H1 (cell line): ENCODE measurements at regions not wholly inside any gene's neighbourhood (a gene's known extent, or its start where the extent isn't known, plus 50 kb on each side); places are given as distances from the start of the nearest gene placed in this dataset.

Source experiments
- CTCF ChIA-PET: fragments of 300-600 bp; sonication (Branson Sonifier 250); formaldehyde crosslinking; loops from one replicate; lab custom pipeline; 2021; ENCODE audit not compliant: partially characterized antibody; lab: Charles Lee
- POLR2A ChIA-PET: fragments of 300-600 bp; sonication (Branson Sonifier 250); formaldehyde crosslinking; loops from one replicate; lab custom pipeline; 2021; ENCODE audit warnings: inconsistent platforms; ENCODE audit not compliant: partially characterized antibody; lab: Charles Lee
- DNase-seq, 2 experiments: peaks; one replicate each; pipeline versions ENCODE4 v3.0.0 to v3.0.0-alpha.2; 2010 to 2022; ENCODE audit warnings: low spot score in 2 of 2, low read depth in 1 of 2, mixed read lengths in 1 of 2
- FAIRE-seq: peaks from 2 replicates; lab custom pipeline; 2011; peaks lifted over from hg19 to GRCh38; lab: Jason Lieb, UNC
- H2AFZ ChIP-seq: 2 replicates; pipeline ENCODE4 v1.8.1; 2012; ENCODE audit warnings: low read length, inconsistent platforms
- H2AK5ac ChIP-seq: 2 replicates; pipeline ENCODE4 v1.6.1; 2013; ENCODE audit warnings: low read depth, low read length
- H2BK120ac ChIP-seq: replicated peaks from 2 replicates; pipeline ENCODE3; 2013; ENCODE audit warnings: low read depth, low read length, inconsistent platforms
- H2BK12ac ChIP-seq: 2 replicates; pipeline ENCODE4 v1.6.1; 2013; ENCODE audit warnings: low read depth, low read length
- H2BK15ac ChIP-seq: 2 replicates; pipeline ENCODE4 v1.6.1; 2013; ENCODE audit warnings: low read length
- H2BK20ac ChIP-seq: 2 replicates; pipeline ENCODE4 v1.6.1; 2013; ENCODE audit warnings: low read length
- H2BK5ac ChIP-seq: 2 replicates; pipeline ENCODE4 v1.6.1; 2013; ENCODE audit warnings: low read depth, low read length
- H3K14ac ChIP-seq: 2 replicates; pipeline ENCODE4 v1.6.1; 2013; ENCODE audit warnings: inconsistent platforms; ENCODE audit not compliant: insufficient read length
- H3K18ac ChIP-seq: 2 replicates; pipeline ENCODE4 v1.6.1; 2013; ENCODE audit warnings: low read length; ENCODE audit errors: extremely low read depth
- H3K23ac ChIP-seq: 2 replicates; pipeline ENCODE4 v1.6.1; 2013; ENCODE audit warnings: inconsistent platforms; ENCODE audit not compliant: insufficient read length
- H3K23me2 ChIP-seq: 2 replicates; pipeline ENCODE4 v1.6.1; 2013; ENCODE audit warnings: low read depth, low read length
- H3K27ac ChIP-seq: 2 replicates; pipeline ENCODE4 v1.6.1; 2011; ENCODE audit warnings: low read depth, low read length, inconsistent platforms
- H3K27me3 ChIP-seq, 4 experiments: replicated peaks in 1 of 4; 1 replicate in 1 of 4; 2 replicates in 3 of 4; pipeline versions ENCODE4 v1.6.1 to v1.8.1; 2011 to 2013; ENCODE audit warnings: low read length in 3 of 4, mild to moderate bottlenecking in 3 of 4, inconsistent platforms in 2 of 4, mixed read lengths in 2 of 4, moderate library complexity in 1 of 4; ENCODE audit not compliant: control insufficient read depth in 3 of 4, insufficient read depth in 3 of 4; ENCODE audit errors: extremely low read depth in 1 of 4
- H3K36me3 ChIP-seq, 4 experiments: 2 replicates each; pipeline versions ENCODE4 v1.6.1 to v1.8.1; 2011 to 2013; ENCODE audit warnings: mild to moderate bottlenecking in 4 of 4, low read length in 3 of 4, moderate library complexity in 2 of 4, control low read depth in 1 of 4, inconsistent platforms in 1 of 4; ENCODE audit not compliant: insufficient read depth in 4 of 4, control insufficient read depth in 2 of 4
- H3K4ac ChIP-seq: replicated peaks from 2 replicates; pipeline ENCODE3; 2013; ENCODE audit warnings: low read length, low read depth, mixed read lengths, inconsistent platforms; ENCODE audit not compliant: insufficient read length
- H3K4me1 ChIP-seq, 4 experiments: replicated peaks in 1 of 4; 1 replicate in 1 of 4; 2 replicates in 3 of 4; pipeline versions ENCODE4 v1.6.1 to v1.8.1; 2011 to 2013; ENCODE audit warnings: low read length in 3 of 4, inconsistent platforms in 2 of 4, mixed read lengths in 1 of 4; ENCODE audit not compliant: insufficient read depth in 4 of 4, control insufficient read depth in 3 of 4
- H3K4me2 ChIP-seq, 2 experiments: 2 replicates each; pipeline versions ENCODE4 v1.6.1 to v1.8.1; 2011 to 2013; ENCODE audit warnings: low read depth in 2 of 2, low read length in 2 of 2, control low read depth in 1 of 2, inconsistent platforms in 1 of 2, mild to moderate bottlenecking in 1 of 2; ENCODE audit not compliant: insufficient read depth in 1 of 2
- H3K4me3 ChIP-seq, 4 experiments: fragments of 200-600, 300-600 bp in 1 of 4; sonication (generic), shearing (Covaris generic), sonication (Bioruptor Twin) in 1 of 4; 2 replicates each; pipeline versions ENCODE4 v1.5.1 to v1.8.1; 2011 to 2016; ENCODE audit warnings: low read length in 4 of 4, low read depth in 3 of 4, control low read depth in 2 of 4, inconsistent platforms in 2 of 4, mild to moderate bottlenecking in 2 of 4, mixed read lengths in 1 of 4, moderate library complexity in 1 of 4; ENCODE audit not compliant: insufficient read depth in 2 of 4; ENCODE audit errors: extremely low read depth in 1 of 4
- H3K56ac ChIP-seq: replicated peaks from 2 replicates; pipeline ENCODE3; 2013; ENCODE audit warnings: low read depth, mild to moderate bottlenecking, mixed read lengths, low read length, inconsistent platforms; ENCODE audit not compliant: insufficient read length
- H3K79me1 ChIP-seq: 2 replicates; pipeline ENCODE4 v1.6.1; 2013; ENCODE audit warnings: low read depth, low read length, control low read depth
- H3K79me2 ChIP-seq, 2 experiments: 2 replicates each; pipeline versions ENCODE4 v1.6.1 to v1.8.1; 2012 to 2013; ENCODE audit warnings: low read length in 2 of 2, mild to moderate bottlenecking in 2 of 2, inconsistent platforms in 1 of 2; ENCODE audit not compliant: insufficient read depth in 2 of 2, control insufficient read depth in 1 of 2
- H3K9ac ChIP-seq, 4 experiments: replicated peaks in 1 of 4; 1 replicate in 1 of 4; 2 replicates in 3 of 4; pipeline versions ENCODE4 v1.6.1 to v1.8.1; 2011 to 2013; ENCODE audit warnings: low read depth in 3 of 4, low read length in 3 of 4, control low read depth in 2 of 4, mild to moderate bottlenecking in 2 of 4, moderate library complexity in 2 of 4, inconsistent platforms in 1 of 4; ENCODE audit errors: extremely low read depth in 1 of 4
- H3K9me3 ChIP-seq, 2 experiments: 2 replicates each; pipeline versions ENCODE4 v1.6.1 to v1.8.1; 2012 to 2013; ENCODE audit warnings: mild to moderate bottlenecking in 2 of 2, moderate library complexity in 2 of 2, control low read depth in 1 of 2, inconsistent platforms in 1 of 2, low read depth in 1 of 2, low read length in 1 of 2, mixed read lengths in 1 of 2; ENCODE audit not compliant: insufficient read depth in 2 of 2
- H4K20me1 ChIP-seq, 2 experiments: replicated peaks in 1 of 2; 2 replicates each; pipeline versions ENCODE3 to v1.8.1; 2011 to 2013; ENCODE audit warnings: inconsistent platforms in 2 of 2, low read length in 2 of 2, mild to moderate bottlenecking in 1 of 2; ENCODE audit not compliant: insufficient read depth in 2 of 2, control insufficient read depth in 1 of 2
- H4K5ac ChIP-seq: 2 replicates; pipeline ENCODE4 v1.6.1; 2013; ENCODE audit warnings: low read length, low read depth, mixed read lengths, inconsistent platforms; ENCODE audit not compliant: insufficient read length
- H4K8ac ChIP-seq: 2 replicates; pipeline ENCODE4 v1.8.0; 2013; ENCODE audit warnings: mild to moderate bottlenecking, moderate library complexity, low read length, inconsistent platforms; ENCODE audit not compliant: insufficient read depth; ENCODE audit errors: extremely low read depth
- H4K91ac ChIP-seq: replicated peaks from 2 replicates; pipeline ENCODE3; 2013; ENCODE audit warnings: low read length, mixed read lengths, inconsistent platforms; ENCODE audit not compliant: insufficient read length
- CTBP2 ChIP-seq: IDR thresholded peaks from 2 replicates; pipeline ENCODE4 v1.7.0; 2011; ENCODE audit warnings: borderline replicate concordance, mild to moderate bottlenecking, moderate library complexity, mixed read lengths, low read length; ENCODE audit not compliant: insufficient read depth, insufficient read length
- HDAC2 ChIP-seq, 2 experiments: fragments of 300-600 bp in 1 of 2; sonication (generic) in 1 of 2; IDR thresholded peaks; 2 replicates each; pipeline ENCODE4 v1.6.1; 2011 to 2012; ENCODE audit warnings: low read depth in 2 of 2, low read length in 2 of 2, mild to moderate bottlenecking in 2 of 2, moderate library complexity in 2 of 2, borderline replicate concordance in 1 of 2, inconsistent platforms in 1 of 2
- POLR2AphosphoS5 ChIP-seq: IDR thresholded peaks from 2 replicates; pipeline ENCODE4 v1.6.1; 2011; ENCODE audit warnings: low read depth, low read length
- TCF12 ChIP-seq: IDR thresholded peaks from 2 replicates; pipeline ENCODE4 v1.6.1; 2011; ENCODE audit warnings: low read depth, mild to moderate bottlenecking, low read length
- WGBS, 2 experiments: shearing (Covaris generic) in 1 of 2; methylation state at CpG; one replicate each; pipeline versions ENCODE4 v1.1.6 to v1.1.7; 2013 to 2015; ENCODE audit warnings: low lambda C conversion rate in 2 of 2, mixed read lengths in 2 of 2, inconsistent platforms in 1 of 2, low coverage in 1 of 2, missing lambda C conversion rate in 1 of 2; ENCODE audit not compliant: insufficient replicate concordance in 2 of 2, insufficient coverage in 1 of 2, insufficient read length in 1 of 2; ENCODE audit errors: extremely low coverage in 1 of 2, missing lambda C conversion rate in 1 of 2; 5-methylcytosine and 5-hydroxymethylcytosine counted together

DNA sequence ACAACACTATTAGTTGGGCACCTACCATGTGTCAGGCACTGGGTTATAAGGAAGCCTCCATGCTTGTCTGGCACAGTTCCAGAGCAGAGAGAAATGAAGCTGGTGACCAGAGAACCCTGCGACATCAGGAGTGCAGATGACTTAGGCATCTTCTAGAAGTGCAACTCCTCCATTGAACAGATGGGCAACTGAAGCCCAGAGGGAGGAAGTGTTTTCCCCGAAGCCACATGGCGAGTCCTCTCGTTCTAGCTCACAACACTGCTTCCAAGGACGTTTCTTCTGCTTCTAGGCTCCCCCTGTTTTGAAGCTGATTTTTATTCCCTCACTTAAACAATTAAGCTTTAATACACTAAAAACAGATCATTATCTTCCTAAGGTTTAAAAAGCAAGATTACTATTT lies 109.8 kb upstream of the SYT13 start:
- POLR2A ChIA-PET = interaction anchor here (0.9 kb wide), 1 partner anchor 15 kb away, joined by 4 read pairs; no protein-coding TSS in a partner anchor
- no peaks in the 10 kb centered on the region for H3K79me1 ChIP-seq
- H3K9ac ChIP-seq = no peak overlapping the region
- no peak overlapping the region for H3K14ac ChIP-seq
- H3K79me2 ChIP-seq = no peaks in the 10 kb centered on the region
- H3K27me3 ChIP-seq = no peaks in the 10 kb centered on the region
- H2BK20ac ChIP-seq = no peak overlapping the region
- H3K36me3 ChIP-seq = no peaks in the 10 kb centered on the region
- H3K4me1 ChIP-seq = peaks cover 0 to 3% (median 0%) of the 10 kb centered on the region in 4 experiments; a peak in 1 of 7 replicates
- H2BK12ac ChIP-seq = no peak overlapping the region
- no peak overlapping the region for H2AFZ ChIP-seq
- H4K8ac ChIP-seq = no peak overlapping the region
- no peak overlapping the region for H3K4me2 ChIP-seq
- H3K4ac ChIP-seq = no peak overlapping the region
- no peak overlapping the region for H3K4me3 ChIP-seq
- CTCF ChIA-PET = interaction anchor here (1.0 to 2.1 kb wide), 5 partner anchors 8 to 376 kb away, joined by 3 to 10 read pairs (median 4); no protein-coding TSS in a partner anchor
- H2AK5ac ChIP-seq = no peak overlapping the region
- WGBS, 2 experiments = 90% methylated on average over 5 of the region's 5 CpGs; no CpG with 5 or more reads in 1 of the 2 experiments
- H2BK5ac ChIP-seq = no peak overlapping the region
- no peak overlapping the region for H3K18ac ChIP-seq
- no peak overlapping the region for H4K91ac ChIP-seq
- H3K56ac ChIP-seq = no peak overlapping the region
- peaks cover 2% of the 10 kb centered on the region; the same call in 1 of the 2 replicates for H3K23me2 ChIP-seq
- DNase-seq = no peak
- no peak for FAIRE-seq
- no peak overlapping the region for H2BK15ac ChIP-seq
- H4K5ac ChIP-seq = no peak overlapping the region
- no peak overlapping the region for H2BK120ac ChIP-seq
- no peak overlapping the region for H3K23ac ChIP-seq
- no peak overlapping the region for H3K27ac ChIP-seq
- no peaks in the 10 kb centered on the region for H3K9me3 ChIP-seq
- no peaks in the 10 kb centered on the region for H4K20me1 ChIP-seq
- TF ChIP-seq TCF12 (no peak), POLR2AphosphoS5 (no peak), CTBP2 (no peak), HDAC2 (IDR thresholded peaks at IDR 0.05; ENCODE audit: borderline replicate concordance in 1 of 2, low read depth in 2 of 2, low read length in 2 of 2) (no peak)
